Heart right ventricle (tissue), 16 donors: ENCODE measurements at regions not wholly inside any gene's neighbourhood (a gene's known extent, or its start where the extent isn't known, plus 50 kb on each side); places are given as distances from the start of the nearest gene placed in this dataset.

Experiments
- ATAC-seq, 8 donors: fragments of 200-7000 bp; cut with Tn5 transposase; one replicate each; pipeline ENCODE4 v1.9.1; 2020; ENCODE audit warnings: mild to moderate bottlenecking in 8 of 8, moderate library complexity in 8 of 8, moderate number of reproducible peaks in 1 of 8
- DNase-seq, 2 donors: peaks; one replicate each; pipeline ENCODE4 v3.0.0-alpha.2; 2020
- H3K27ac ChIP-seq, 10 donors: fragments of 200-600 bp; sonication (generic) in 2 of 10; one replicate each; pipeline versions ENCODE4 v1.5.0 to v1.8.0; 2020 to 2022; ENCODE audit warnings: mild to moderate bottlenecking in 3 of 10
- H3K27me3 ChIP-seq, 7 donors: fragments of 200-600 bp; one replicate each; pipeline ENCODE4 v1.8.0; 2021 to 2022; ENCODE audit warnings: mild to moderate bottlenecking in 2 of 7
- H3K36me3 ChIP-seq, 9 donors: fragments of 200-600 bp; sonication (generic) in 1 of 9; one replicate each; pipeline versions ENCODE4 v1.5.0 to v1.8.0; 2020 to 2022; ENCODE audit warnings: mild to moderate bottlenecking in 2 of 9
- H3K4me1 ChIP-seq, 9 donors: fragments of 200-600 bp; sonication (generic) in 1 of 9; one replicate each; pipeline versions ENCODE4 v1.5.0 to v1.8.0; 2020 to 2022; ENCODE audit warnings: mild to moderate bottlenecking in 4 of 9
- H3K4me3 ChIP-seq, 10 donors: fragments of 200-600 bp; sonication (generic) in 2 of 10; one replicate each; pipeline versions ENCODE4 v1.5.0 to v1.8.0; 2020 to 2022; ENCODE audit warnings: mild to moderate bottlenecking in 7 of 10, moderate library complexity in 2 of 10
- H3K9me3 ChIP-seq, 11 donors: fragments of 200-600 bp in 10 of 11; sonication (generic) in 2 of 11; one replicate each; pipeline versions ENCODE4 v1.5.0 to v1.8.0; 2013 to 2022; ENCODE audit warnings: mild to moderate bottlenecking in 2 of 11, control low read depth in 1 of 11, moderate library complexity in 1 of 11
- CTCF ChIP-seq, 9 donors: fragments of 200-600 bp; sonication (generic) in 2 of 9; IDR thresholded peaks; one replicate each; pipeline versions ENCODE4 v1.5.0 to v1.8.0; 2021 to 2022; ENCODE audit warnings: antibody characterized with exemption in 9 of 9, mild to moderate bottlenecking in 5 of 9, moderate library complexity in 1 of 9
- WGBS, 2 donors: extraction: QIAGEN DNeasy Blood & Tissue Kit; methylation state at CpG; one replicate each; pipeline ENCODE4 v1.1.7; 2013; ENCODE audit warnings: inconsistent platforms in 1 of 2; 5-methylcytosine and 5-hydroxymethylcytosine counted together
- intact Hi-C, 10 donors: fragments of 100-400 bp; cut with DNase I; formaldehyde crosslinking; loops; one replicate each; pipeline versions ENCODE4 v1.11.1 to v1.14.2; 2022
- donor health status: Arrhythmogenic right ventricular cardiomyopathy.
- donor health status: ischemic (EF 13 %, LVEDD 7.1; RV severe dilation, severe dysfunction).
- donor health status: healthy with polysubstance abuse.
- donor health status: DM: no; HTN: yes; CAD: no.
- donor health status: DM: no; HTN: no; CAD: no.
- donor health status: ischemic (EF 25% LVEDD 6.9; RV normal size, moderate dysfunction).
- donor health status: ischemic (EF 25% LVEDD 5.7; RV mildly dilated, moderate dysfunction).
- donor health status: healthy.
- donor health status: DM: yes; HTN: yes; CAD: no.
- donor health status: Ischemic cardiomyopathy.
- donor health status: ischemic (EF 35%, LVEDD 5.7; RV mildly dilated, moderate dysfunction).
- donor health status: nonischemic (EF 11% LVEDD 7.7; RV severe dilation, severe dysfunction).
- donor health status: DM: yes; HTN: yes; CAD: no.
- donor health status: PGD.
- donor health status: ischemic (EF 29% LVEDD 5.4; RV normal size, mild dysfunction).
- donor health status: nonischemic (EF 23%, LVEDD 6.1; RV moderate dilation, normal function).

GRCh38 chr5:101112645-101113044, 209.6 kb upstream of the ST8SIA4 start:
- intact Hi-C loops, result no loop called here
- H3K9me3 ChIP-seq, result no peaks in the 10 kb centered on the region
- no peaks in the 10 kb centered on the region for H3K4me1 ChIP-seq
- no peak for TF ChIP-seq CTCF (IDR thresholded peaks at IDR 0.05)
- H3K36me3 ChIP-seq, result no peaks in the 10 kb centered on the region
- no peaks in the 10 kb centered on the region for H3K27me3 ChIP-seq
- DNase-seq, result no peak
- no peak for ATAC-seq
- H3K4me3 ChIP-seq, result no peak overlapping the region
- H3K27ac ChIP-seq, result no peak overlapping the region

- H3K9me3 ChIP-seq, result no peaks in the 10 kb centered on the region
- DNase-seq (no peak), ATAC-seq (no peak)
- H3K4me1 ChIP-seq, result no peaks in the 10 kb centered on the region
- no peak overlapping the region for H3K27ac ChIP-seq
- intact Hi-C loops, result no loop called here
- no peaks in the 10 kb centered on the region for H3K36me3 ChIP-seq
- H3K4me3 ChIP-seq, result no peak overlapping the region
- TF ChIP-seq CTCF (IDR thresholded peaks at IDR 0.05), result no peak
- H3K27me3 ChIP-seq, result no peaks in the 10 kb centered on the region
- 94 to 100% methylated on average over 1 of the region's 1 CpG for WGBS, 2 donors
Observed at GRCh38 chr5:101103874-101104273, 200.8 kb upstream of the ST8SIA4 start.

GRCh38 chr5:101102506-101102905, 199.4 kb upstream of the ST8SIA4 start:
- H3K36me3 ChIP-seq, result no peaks in the 10 kb centered on the region
- intact Hi-C loops, result no loop called here
- no peaks in the 10 kb centered on the region for H3K9me3 ChIP-seq
- TF ChIP-seq CTCF (IDR thresholded peaks at IDR 0.05), result no peak
- no peaks in the 10 kb centered on the region for H3K4me1 ChIP-seq
- H3K4me3 ChIP-seq, result no peak overlapping the region
- no peak overlapping the region for H3K27ac ChIP-seq
- no peaks in the 10 kb centered on the region for H3K27me3 ChIP-seq
- DNase-seq, result no peak
- ATAC-seq, result no peak

- H3K4me1 ChIP-seq, result no peaks in the 10 kb centered on the region
- intact Hi-C loops, result no loop called here
- 68 to 80% methylated on average over 1 of the region's 1 CpG for WGBS, 2 donors
- H3K27me3 ChIP-seq, result no peaks in the 10 kb centered on the region
- H3K27ac ChIP-seq, result no peak overlapping the region
- no peaks in the 10 kb centered on the region for H3K9me3 ChIP-seq
- no peak for DNase-seq
- no peak for TF ChIP-seq CTCF (IDR thresholded peaks at IDR 0.05)
- no peak for ATAC-seq
- H3K4me3 ChIP-seq, result no peak overlapping the region
- no peaks in the 10 kb centered on the region for H3K36me3 ChIP-seq
Observed at GRCh38 chr5:101091902-101092301, 188.8 kb upstream of the ST8SIA4 start.

- Histone ChIP-seq H3K4me1 (peaks cover 0 to 11% (median 4%) of the 10 kb centered on the region in 9 donors), H3K27me3 (no peaks in the 10 kb centered on the region), H3K4me3 (no peak overlapping the region), H3K9me3 (no peaks in the 10 kb centered on the region), H3K27ac (no peak overlapping the region), H3K36me3 (no peaks in the 10 kb centered on the region)
- WGBS, 2 donors, result 89% methylated on average over 1 of the region's 1 CpG
- TF ChIP-seq CTCF (IDR thresholded peaks at IDR 0.05), result no peak
- intact Hi-C loops, result no loop called here
- ATAC-seq, result no peak
- no peak for DNase-seq
Observed at GRCh38 chr5:101084353-101084752, 181.3 kb upstream of the ST8SIA4 start.
